Tibial nerve (tissue), 3 donors: ENCODE measurements at regions not wholly inside any gene's neighbourhood (a gene's known extent, or its start where the extent isn't known, plus 50 kb on each side); places are given as distances from the start of the nearest gene placed in this dataset.
"Not testable (repeated sequence)": the region's sequence is repeated elsewhere in the genome, so short reads cannot be mapped to it uniquely, and the experiment has no call there.

ENCODE experiments used
- CTCF ChIP-seq, 5 experiments: fragments of 200-600 bp in 3 of 5; fragments of 450-650 bp in 2 of 5; sonication (generic) in 3 of 5; IDR thresholded peaks; one replicate each; pipeline ENCODE4 v1.5.1; 2016 to 2019; ENCODE audit warnings: antibody characterized with exemption in 5 of 5, mild to moderate bottlenecking in 3 of 5, moderate library complexity in 2 of 5
- POLR2A ChIP-seq, 2 donors: fragments of 450-650 bp; IDR thresholded peaks; one replicate each; pipeline ENCODE4 v1.6.1; 2017; ENCODE audit warnings: antibody characterized with exemption in 2 of 2, mild to moderate bottlenecking in 2 of 2, moderate library complexity in 2 of 2

DNA sequence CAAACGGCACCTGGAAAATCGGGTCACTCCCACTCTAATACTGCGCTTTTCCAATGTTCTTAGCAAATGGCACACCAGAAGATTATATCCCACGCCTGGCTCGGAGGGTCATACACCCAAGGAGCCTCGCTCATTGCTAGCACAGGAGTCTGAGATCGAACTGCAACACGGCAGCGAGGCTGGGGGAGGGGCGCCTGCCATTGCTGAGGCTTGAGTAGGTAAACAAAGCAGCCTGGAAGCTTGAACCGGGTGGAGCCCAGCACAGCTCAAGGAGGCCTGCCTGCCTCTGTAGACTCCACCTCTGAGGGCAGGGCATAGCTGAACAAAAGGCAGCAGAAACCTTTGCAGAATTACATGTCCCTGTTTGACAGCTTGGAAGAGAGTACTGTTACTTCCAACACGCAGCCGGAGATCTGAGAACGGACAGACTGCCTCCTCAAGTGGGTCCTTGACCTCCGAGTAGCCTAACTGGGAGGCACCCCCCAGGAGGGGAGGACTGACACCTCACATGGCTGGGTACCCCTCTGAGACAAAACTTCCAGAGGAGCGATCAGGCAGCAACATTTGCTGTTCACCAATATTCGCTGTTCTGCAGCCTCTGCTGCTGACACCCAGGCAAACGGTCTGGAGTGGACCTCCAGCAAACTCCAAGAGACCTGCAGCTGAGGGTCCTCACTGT, 472.3 kb upstream of the PHF14 start:
- TF ChIP-seq CTCF, POLR2A (IDR thresholded peaks at IDR 0.05): not testable (repeated sequence)
